ENCODE measurements at regions not wholly inside any gene's neighbourhood (a gene's known extent, or its start where the extent isn't known, plus 50 kb on each side); places are given as distances from the start of the nearest gene placed in this dataset.
"Not testable (repeated sequence)": the region's sequence is repeated elsewhere in the genome, so short reads cannot be mapped to it uniquely, and the experiment has no call there.

- DNase-seq (ENCODE audit: low read depth in 2 of 2): no peak
Observed at GRCh38 chr16:80258407-80258806, 282.4 kb upstream of the DYNLRB2 start.

GRCh38 chr16:80254970-80255369 is 285.8 kb upstream of the DYNLRB2 start:
- DNase-seq (ENCODE audit: low read depth in 2 of 2): no peak

GRCh38 chr16:80253741-80254140 is 287.1 kb upstream of the DYNLRB2 start:
- DNase-seq (ENCODE audit: low read depth in 2 of 2): no peak

- no peak for DNase-seq (ENCODE audit: low read depth in 2 of 2)
Observed at GRCh38 chr16:80250381-80250780, 290.4 kb upstream of the DYNLRB2 start.

DNA sequence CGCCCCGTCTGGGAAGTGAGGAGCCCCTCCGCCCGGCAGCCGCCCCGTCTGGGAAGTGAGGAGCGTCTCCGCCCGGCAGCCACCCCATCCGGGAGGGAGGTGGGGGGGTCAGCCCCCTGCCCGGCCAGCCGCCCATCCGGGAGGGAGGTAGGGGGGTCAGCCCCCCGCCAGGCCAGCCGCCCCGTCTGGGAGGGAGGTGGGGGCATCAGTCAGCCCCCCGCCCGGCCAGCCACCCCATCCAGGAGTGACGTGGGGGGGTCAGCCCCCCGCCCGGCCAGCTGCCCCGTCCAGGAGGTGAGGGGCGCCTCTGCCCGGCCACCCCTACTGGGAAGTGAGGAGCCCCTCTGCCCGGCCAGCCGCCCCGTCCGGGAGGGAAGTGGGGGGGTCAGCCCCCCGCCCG is 297.5 kb upstream of the DYNLRB2 start:
- not testable (repeated sequence) for DNase-seq (ENCODE audit: low read depth in 2 of 2)

- DNase-seq (ENCODE audit: low read depth in 2 of 2): not testable (repeated sequence)
Observed at GRCh38 chr16:80242279-80242678, 298.5 kb upstream of the DYNLRB2 start.

- no peak for DNase-seq (ENCODE audit: low read depth in 2 of 2)
Observed at GRCh38 chr16:80233097-80233835, 307.5 kb upstream of the DYNLRB2 start.

- DNase-seq (ENCODE audit: low read depth in 2 of 2): peak; percentile 1 to 4
Observed at GRCh38 chr16:80231888-80232287, 308.9 kb upstream of the DYNLRB2 start.

- no peak for DNase-seq (ENCODE audit: low read depth in 2 of 2)
Observed at GRCh38 chr16:80231121-80231520, 309.7 kb upstream of the DYNLRB2 start.

GRCh38 chr16:80230328-80231120 is 310.3 kb upstream of the DYNLRB2 start:
- DNase-seq (ENCODE audit: low read depth in 2 of 2): no peak

DNA sequence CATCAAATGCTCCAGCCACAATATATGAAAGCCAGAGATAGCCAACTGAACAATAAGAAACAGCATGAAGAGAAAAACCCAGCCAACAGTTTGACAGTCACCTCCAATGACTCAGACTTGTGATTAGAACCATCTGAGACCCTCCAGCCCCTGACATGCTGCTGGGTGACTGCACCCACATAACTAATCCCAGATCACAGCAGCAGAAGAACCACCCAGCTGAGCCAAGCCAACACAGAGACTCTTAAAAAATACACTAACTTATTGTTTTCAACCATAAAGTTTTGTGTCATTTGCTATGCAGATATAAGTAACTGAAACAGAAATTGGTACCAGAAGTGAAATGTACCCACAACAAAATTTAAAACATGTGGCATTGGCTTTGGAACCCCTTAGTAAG is 314.3 kb upstream of the DYNLRB2 start:
- DNase-seq (ENCODE audit: low read depth in 2 of 2): no peak

GRCh38 chr16:80210787-80211186 is 330.0 kb upstream of the DYNLRB2 start:
- DNase-seq (ENCODE audit: low read depth in 2 of 2): no peak

DNA sequence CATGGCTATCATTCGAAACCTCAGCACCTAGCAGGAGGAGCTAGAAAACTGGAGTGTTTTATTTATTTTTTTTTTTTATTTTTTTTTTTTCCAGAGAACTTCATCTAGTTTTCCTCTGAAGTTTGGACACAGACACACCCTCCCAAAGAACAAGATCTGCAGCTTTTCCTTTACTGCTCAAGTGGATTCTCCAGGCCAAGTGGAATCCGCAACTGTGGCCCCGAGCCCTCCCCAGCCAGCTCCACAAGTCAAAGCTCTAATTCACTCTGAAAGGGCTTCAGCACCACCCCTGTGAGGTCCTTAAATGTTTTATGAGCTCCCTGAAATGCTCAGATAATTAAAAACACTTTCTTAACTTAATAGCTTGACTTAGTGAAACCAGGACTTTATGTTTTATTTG is 332.1 kb upstream of the DYNLRB2 start:
- no peak for DNase-seq (ENCODE audit: low read depth in 2 of 2)

- DNase-seq (ENCODE audit: low read depth in 2 of 2): no peak
Observed at GRCh38 chr16:80208015-80208414, 332.8 kb upstream of the DYNLRB2 start.

- DNase-seq (ENCODE audit: low read depth in 2 of 2): no peak
Observed at GRCh38 chr16:80203821-80204220, 337.0 kb upstream of the DYNLRB2 start.

- DNase-seq (ENCODE audit: low read depth in 2 of 2): no peak
Observed at GRCh38 chr16:80202831-80203413, 337.9 kb upstream of the DYNLRB2 start.

GRCh38 chr16:80200079-80200478 is 340.7 kb upstream of the DYNLRB2 start:
- DNase-seq (ENCODE audit: low read depth in 2 of 2): no peak

DNA sequence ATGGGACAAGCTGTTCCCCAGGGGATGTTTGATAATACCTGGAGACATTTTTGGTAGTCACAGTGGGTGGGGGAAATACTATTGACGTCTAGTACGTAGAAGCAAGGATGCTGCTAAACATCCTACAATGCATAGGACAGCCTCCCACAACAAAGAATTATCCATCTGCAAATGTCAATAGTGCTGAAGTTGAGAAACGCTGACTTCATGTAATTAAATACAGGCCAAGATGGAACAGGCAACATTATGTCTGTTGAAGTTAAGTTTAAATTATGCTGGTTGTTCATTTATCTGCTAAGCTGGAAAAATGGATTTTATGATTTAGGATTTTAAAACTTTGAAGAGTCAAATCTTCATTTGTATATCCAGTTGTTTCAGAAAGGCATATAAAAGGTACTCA is 341.2 kb upstream of the DYNLRB2 start:
- DNase-seq (ENCODE audit: low read depth in 2 of 2): no peak

DNA sequence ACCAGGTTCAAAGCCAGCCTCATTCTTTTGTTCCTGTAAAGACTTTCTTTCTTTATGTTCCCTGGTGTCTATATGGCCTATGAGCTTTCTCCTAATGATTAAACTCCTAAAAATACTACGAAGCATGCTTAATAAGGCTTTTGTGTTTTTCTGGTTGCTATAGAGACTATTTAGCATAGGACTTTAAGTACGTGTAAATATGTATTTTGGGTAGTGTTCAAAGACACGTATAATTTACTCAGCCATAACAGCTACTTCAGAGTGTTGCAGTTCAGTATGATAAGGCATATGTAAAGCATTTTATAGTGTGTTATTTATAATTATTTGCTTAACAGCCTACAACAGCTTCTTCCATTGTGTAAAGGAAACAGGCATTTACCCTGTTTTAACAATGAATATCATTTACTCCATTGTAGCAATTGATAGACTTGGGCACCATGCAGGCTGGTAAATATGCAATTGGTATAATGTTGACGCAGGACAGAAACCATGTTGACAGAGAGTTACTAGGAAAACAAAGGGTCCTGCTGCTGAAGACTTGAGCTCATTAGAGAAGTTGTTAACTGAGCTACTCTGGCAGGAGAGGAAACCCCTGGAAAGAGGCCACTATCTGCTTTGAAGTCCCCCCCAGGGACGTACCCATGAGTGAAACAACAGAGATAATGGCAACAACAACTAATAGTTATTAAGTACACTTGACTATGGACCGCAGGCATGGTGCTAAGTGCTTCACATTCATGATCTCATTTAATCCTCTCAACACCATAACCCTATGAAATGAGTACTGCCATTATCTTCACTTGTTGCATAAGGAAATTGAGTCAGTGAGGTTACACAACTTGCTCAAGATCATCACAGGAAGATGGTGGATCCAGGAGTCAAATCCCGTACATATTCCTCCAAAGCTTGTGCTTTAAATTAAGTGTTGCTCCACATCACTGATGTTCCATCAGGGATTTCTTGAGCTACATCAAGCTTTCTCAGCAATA is 342.2 kb upstream of the DYNLRB2 start:
- no peak for DNase-seq (ENCODE audit: low read depth in 2 of 2)

DNA sequence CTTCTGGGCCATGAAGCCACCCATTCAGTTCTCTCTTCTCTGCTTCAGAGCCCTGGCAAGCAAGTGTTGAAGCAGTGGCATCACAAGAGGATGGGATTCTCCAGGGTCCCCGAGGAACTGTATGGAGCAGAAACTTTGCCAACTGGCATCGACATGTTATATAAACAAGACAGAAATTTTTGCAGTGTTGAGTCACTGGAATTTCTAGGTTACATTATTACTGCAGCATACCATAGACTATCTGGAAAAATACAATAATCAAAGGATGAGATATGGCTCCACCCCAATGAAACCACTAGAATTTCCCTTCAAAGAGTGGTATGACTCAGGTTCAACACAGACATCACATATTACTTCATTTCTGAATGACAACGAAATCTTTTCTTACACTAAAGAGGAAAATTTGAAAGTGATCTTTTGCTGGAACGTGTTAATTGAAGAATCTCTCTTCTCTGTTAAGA is 343.0 kb upstream of the DYNLRB2 start:
- no peak for DNase-seq (ENCODE audit: low read depth in 2 of 2)

- no peak for DNase-seq (ENCODE audit: low read depth in 2 of 2)
Observed at GRCh38 chr16:80191928-80192327, 348.9 kb upstream of the DYNLRB2 start.

Measured in stimulated activated CD4-positive, alpha-beta T cell treated with anti-CD3 and anti-CD28 coated beads, Interleukin-4, amount 100 ng/mL, for 48 hours (primary cell).